ENCODE measurements at regions not wholly inside any gene's neighbourhood (a gene's known extent, or its start where the extent isn't known, plus 50 kb on each side); places are given as distances from the start of the nearest gene placed in this dataset.

- no TSS peak for BruUV-seq (replicated peaks)
Observed at GRCh38 chr12:107417004-107417403, 268.6 kb upstream of the PWP1 start.

More at GRCh38 chr12:107417004-107417403, 268.6 kb upstream of the PWP1 start:
- Histone ChIP-seq H3K79me2 (ENCODE audit: control insufficient read depth, insufficient read depth, low read length) (no peaks in the 10 kb centered on the region), H3K4me2 (ENCODE audit: insufficient read depth, low read length) (no peak overlapping the region), H2AFZ (ENCODE audit: low read depth, low read length) (no peak overlapping the region), H3K9ac (ENCODE audit: insufficient read depth in 1 of 2, low read depth in 2 of 2, low read length in 2 of 2) (no peak overlapping the region), H3K4me1 (replicated peaks in 1 of 2; ENCODE audit: control insufficient read depth in 2 of 2, insufficient read depth in 2 of 2, low read length in 2 of 2) (no peaks in the 10 kb centered on the region), H3K9me1 (ENCODE audit: control insufficient read depth, insufficient read depth, low read length) (no peaks in the 10 kb centered on the region), H3K27ac (ENCODE audit: extremely low read depth, low read depth, low read length) (no peak overlapping the region), H3K9me3 (replicated peaks; ENCODE audit: control insufficient read depth, insufficient read depth, low read depth, low read length) (no peaks in the 10 kb centered on the region), H3K27me3 (ENCODE audit: control insufficient read depth in 2 of 2, insufficient read depth in 2 of 2, low read length in 2 of 2) (peaks cover 13 to 19% of the 10 kb centered on the region in 2 experiments; a peak in 3 of 5 replicates), H3K4me3 (no peak overlapping the region), H4K20me1 (replicated peaks; ENCODE audit: control insufficient read depth, insufficient read depth, low read length) (no peaks in the 10 kb centered on the region; the same call in 1 of the 2 replicates), H3K36me3 (ENCODE audit: control insufficient read depth, insufficient read depth, low read length) (no peaks in the 10 kb centered on the region)
- no peak for FAIRE-seq
- in situ Hi-C loops (cut with MboI) (no loop called here), intact Hi-C loops (cut with micrococcal nuclease) (no loop called here)
- ChIA-PET CTCF (ENCODE audit: low intra/inter-chr PET ratio) (no interaction called here), POLR2A (interaction anchor here (1.2 kb wide), 1 partner anchor 8 kb away, joined by 3 read pairs; no protein-coding TSS in a partner anchor)
- no peak for ATAC-seq
- TF ChIP-seq PHTF2 (CRISPR knock-in tag; IDR thresholded peaks at IDR 0.05) (no peak), NR3C1 (CRISPR knock-in tag; IDR thresholded peaks at IDR 0.05) (no peak), ZNF57 (CRISPR knock-in tag; IDR thresholded peaks at IDR 0.05) (no peak), ZNF583 (CRISPR knock-in tag; IDR thresholded peaks at IDR 0.05) (no peak), CHD1 (IDR thresholded peaks at IDR 0.05; ENCODE audit: low read length) (no peak), VEZF1 (CRISPR knock-in tag; IDR thresholded peaks at IDR 0.05) (no peak), USF1 (CRISPR knock-in tag; IDR thresholded peaks at IDR 0.05) (no peak)
- 1% methylated on average over 5 of the region's 5 CpGs for WGBS (ENCODE audit: insufficient coverage, low coverage, missing lambda C conversion rate)
- DNase-seq (ENCODE audit: extremely low read depth in 1 of 4, low spot score in 3 of 4), result no peak
